ENCODE measurements at regions not wholly inside any gene's neighbourhood (a gene's known extent, or its start where the extent isn't known, plus 50 kb on each side); places are given as distances from the start of the nearest gene placed in this dataset.

DNA sequence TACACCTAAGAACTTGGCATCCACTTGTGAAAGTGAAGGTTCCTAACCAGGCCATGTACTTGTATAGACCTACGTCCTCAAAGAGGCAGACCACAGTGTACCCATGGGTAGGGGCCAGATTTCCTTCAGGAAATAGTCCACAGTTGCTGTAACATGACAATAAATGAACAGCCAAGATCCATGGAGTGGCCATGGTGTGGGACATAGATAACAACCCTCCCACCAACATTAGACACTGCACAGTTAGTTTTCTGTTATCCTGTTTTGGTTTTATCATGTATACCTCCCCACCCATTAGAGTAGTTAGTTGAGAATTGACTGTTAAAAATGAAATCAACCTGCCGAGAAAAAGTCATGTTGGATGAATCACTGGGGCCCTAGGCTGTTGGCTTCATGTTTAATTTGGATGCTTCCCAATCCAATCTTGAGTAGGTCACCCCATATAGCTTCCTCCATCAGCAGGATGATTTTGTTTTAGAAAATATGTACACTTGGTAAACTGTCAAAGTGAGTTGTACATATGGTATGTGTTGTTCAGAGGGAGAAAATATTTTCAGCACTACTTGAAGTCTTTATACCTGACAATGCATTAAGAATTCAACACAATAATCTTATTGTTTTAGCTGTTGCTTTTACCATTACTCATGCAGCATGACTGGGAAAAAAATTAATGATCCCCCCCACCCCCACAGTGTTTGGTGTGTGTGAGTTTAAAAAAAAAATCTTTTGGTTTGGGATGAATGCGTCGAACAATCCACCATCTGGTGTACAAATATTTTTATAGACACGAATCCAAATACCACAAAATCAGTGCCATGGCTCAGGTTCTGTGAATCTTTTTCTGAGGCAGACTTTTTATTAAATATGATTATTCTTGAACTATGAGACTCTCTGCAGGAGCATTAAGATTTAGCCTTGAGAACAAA is 88.3 kb upstream of the ARHGAP29 start:
- peak; percentile 23 to 96 (median 52) for DNase-seq

DNA sequence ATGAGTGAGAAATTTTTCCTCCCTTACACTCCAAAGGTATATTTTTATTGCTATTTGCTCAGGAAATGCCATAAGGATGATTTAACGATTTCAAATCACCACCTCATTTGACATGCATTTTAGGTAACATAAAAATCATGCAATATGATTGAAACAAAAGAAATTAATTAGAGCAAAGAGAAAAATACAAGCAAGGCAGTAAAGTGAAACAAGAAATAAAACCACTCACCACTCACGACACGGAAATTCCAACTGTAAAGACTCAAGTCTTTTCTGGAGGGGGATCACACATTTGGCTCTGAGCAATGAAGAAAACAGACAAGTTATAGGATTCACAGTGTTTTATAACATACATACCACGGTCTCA is 86.8 kb upstream of the ARHGAP29 start:
- DNase-seq, result peak in 1 of 3 donors; percentile 39

DNA sequence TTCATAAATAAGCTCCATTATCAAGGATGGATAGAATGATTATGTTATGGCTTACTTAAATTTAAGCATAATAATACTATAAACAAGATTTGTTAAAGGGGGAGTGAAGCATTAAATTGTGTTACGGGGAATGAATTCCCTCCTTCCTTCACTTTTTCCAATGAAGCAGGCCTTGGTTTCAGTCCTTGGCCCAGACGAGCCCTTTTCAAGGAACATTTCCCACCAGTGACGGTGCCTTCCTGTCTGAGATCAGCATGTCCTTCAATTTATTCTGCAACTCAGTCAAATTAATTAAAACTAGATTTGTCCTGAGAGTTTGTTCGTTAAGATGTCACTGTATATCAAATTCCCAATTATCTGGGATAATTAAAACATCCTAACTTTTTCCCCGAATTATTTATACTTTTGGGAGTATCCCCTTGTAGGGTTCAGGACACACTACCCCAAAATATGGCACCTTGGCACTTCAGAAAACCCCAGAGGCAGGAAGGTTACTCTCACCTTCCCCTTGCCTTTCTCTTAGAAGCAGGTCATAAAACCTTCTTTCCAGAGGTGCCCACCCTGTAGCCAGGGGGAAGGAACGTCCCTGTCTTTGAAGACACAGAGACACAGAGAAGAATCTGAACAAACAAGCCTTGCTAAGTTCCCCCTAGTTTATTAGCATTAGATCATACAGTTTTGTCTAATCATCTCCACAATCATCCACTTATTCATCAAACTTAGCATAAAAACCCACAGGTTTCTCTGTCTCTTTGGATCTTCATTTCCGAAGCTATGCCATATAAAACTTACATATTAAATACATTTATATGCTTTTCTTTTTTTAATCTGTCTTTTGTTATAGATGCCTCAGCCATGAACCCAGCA is 86.2 kb upstream of the ARHGAP29 start:
- no peak for DNase-seq

DNA sequence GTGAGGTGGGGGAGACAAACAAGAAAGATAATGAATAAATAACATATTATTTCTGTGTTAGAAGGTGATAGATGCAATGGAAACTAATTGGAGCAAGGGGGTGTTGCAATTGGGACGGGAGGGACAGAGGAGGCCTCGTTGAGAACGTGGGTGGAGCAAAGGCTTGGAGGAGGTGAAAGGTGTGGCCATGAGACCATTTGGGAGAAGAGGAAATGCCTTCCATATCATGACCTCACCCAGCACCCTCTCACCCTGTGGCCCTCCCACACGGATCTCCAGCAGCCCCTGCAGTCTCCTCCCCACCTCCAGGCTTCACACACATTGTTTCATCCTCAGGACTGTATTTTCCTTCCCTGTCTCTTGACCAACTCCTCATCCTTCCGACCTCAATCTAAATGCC is 85.3 kb upstream of the ARHGAP29 start:
- no peak for DNase-seq

DNA sequence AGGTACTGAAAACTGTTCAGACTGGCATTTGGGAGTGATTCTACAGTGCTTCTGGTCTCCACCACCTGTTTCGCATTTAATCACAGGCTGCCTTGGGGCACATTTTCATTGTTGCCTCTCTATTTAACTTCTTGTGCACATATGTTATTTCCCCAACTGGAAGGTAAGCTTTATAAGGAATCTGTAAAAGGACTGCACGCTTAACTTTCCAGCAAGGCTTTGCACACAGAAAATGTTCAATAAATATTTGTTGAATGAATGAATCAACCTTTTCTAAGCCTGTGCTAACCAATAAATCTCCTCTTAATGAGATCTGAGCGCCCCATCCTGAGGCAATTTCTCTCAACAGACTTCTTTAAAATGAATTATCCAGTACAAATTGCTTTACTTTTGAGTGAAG is 84.3 kb upstream of the ARHGAP29 start:
- DNase-seq, result no peak

DNA sequence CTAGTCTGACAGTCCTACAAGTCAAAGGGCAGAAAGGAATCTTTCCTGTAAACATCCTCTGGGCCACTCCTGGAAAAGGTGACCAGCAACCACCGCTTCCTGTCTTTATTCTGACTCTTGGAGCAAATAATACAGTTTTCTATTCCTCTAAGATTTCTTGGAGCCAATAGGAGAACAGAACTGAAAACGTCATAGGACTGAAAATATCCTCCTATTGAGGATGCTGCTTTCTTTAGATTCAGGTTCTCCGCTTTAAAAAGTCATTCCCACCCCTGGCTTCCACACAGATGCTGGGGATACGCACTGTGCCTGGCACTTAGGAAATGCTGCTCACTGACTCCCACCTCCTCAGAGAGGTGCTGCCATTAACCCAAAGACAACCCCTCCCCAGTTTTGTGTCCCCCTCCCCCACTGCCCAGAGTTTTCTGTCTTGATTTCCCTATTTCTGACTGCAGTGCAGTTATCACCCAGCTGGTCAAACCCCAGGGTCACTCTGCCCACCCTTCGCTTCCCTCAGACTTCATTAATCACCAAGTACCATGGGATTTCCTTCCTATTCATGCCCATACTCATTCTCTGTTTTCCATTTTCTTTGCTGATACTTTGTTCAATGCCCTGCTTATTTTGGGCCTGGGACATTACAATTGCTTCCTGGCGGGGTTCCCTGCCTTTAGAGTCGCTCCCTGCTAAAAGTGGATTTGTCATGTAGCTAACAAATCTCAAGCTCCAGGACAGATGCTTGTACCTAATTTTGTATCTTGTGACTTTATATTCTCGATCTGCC is 82.1 kb upstream of the ARHGAP29 start:
- DNase-seq, result no peak

DNA sequence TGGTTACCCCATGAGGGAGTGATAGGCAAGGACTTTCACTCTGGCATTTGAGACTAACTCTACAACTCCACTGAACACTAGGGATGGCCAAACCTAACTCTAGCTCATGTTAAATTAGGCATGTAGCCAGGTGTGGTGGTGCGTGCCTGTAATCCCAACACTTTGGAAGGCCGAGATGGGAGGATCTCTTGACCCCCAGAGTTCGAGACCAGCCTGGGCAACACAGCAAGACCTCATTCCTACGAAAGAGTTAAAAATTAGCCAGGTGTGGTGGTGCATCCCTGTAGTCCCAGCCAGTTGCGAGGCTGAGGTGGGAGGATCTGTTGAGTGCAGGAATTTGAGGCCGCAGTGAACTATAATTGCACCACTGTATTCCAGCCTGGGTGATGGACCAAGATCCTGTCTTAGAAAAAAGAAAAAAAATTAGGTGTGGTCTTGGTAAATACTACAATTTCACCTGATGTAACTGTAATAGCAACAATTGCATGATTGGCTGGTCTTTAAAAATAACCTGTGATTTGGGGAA is 81.2 kb upstream of the ARHGAP29 start:
- no peak for DNase-seq

DNA sequence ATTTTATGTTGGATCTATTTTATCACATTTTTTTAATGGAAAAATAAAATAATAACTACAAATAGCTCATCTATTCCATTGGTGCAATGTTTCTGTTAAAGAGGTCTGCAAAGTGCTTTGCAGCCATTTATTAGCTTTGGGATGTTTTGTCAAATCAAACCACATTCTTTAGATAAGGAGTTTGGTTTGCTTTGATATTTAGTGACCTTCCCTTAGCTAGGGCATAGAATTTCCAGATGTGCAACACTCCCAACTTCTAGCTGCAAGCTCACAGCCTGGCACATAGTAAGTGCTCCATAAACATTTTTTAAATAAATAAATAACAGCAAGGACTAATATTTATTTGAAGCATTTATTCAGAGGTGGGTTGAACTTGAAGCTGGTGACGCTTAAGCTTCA is 80.4 kb upstream of the ARHGAP29 start:
- DNase-seq, result no peak

DNA sequence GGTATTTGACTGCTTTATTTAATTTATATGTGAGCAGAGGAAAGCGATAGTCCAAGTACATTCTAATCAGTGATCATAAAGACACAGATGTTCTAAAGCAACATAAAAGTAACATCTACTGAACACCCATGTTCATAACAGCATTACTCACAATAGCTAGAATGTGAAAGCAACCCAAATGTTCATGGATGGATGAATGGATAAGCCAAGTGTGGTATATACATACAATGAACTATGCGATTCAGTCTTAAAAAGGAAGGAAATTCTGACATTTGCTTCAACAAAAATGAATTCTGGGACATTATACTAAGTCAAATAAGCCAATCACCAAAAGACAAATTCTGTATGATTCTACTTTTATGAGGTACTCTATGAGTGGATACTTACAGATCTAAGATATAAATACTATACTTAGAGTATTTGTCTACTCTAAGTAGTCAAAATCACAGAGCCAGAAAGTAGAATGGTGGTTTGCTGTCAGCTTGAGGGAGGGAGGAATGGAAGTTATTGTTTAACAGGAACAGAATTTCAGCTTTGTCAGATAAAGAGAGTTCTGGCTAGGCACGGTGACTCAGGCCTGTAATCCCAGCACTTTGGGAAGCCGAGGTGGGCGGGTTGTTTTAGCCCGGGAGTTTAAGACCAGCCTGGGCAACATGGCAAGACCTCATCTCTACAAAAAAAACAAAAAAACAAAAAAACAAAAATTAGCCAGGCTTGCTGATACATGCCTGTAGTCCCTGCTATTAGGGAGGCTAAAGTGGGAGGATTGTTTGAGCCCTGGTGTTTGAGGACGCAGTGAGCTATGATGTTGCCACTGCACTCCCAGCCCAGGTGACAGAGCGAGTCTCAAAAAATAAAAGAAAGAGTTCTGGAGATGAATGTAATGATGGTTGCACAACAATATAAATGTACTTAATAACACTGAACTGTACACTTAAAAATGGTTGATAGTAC is 79.7 kb upstream of the ARHGAP29 start:
- DNase-seq, result no peak

DNA sequence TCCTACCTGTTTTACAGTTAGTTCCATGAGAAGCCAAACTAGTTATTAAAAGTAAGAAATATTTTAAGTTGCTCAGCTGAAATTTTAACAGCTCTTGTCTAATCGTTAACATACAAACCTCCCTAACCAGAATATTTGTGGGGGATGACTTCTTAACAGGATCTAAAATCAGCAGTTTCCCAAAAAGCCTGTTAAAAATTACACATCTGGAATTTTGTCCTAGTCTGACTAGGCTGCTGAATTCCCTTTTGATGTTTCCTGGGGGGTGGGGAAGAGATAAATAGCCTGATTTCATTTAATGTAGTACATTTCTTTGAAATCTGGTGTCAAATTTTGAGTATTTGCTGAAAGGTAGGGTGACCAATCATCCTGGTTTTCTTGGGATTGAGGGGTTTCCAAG is 78.8 kb upstream of the ARHGAP29 start:
- no peak for DNase-seq

DNA sequence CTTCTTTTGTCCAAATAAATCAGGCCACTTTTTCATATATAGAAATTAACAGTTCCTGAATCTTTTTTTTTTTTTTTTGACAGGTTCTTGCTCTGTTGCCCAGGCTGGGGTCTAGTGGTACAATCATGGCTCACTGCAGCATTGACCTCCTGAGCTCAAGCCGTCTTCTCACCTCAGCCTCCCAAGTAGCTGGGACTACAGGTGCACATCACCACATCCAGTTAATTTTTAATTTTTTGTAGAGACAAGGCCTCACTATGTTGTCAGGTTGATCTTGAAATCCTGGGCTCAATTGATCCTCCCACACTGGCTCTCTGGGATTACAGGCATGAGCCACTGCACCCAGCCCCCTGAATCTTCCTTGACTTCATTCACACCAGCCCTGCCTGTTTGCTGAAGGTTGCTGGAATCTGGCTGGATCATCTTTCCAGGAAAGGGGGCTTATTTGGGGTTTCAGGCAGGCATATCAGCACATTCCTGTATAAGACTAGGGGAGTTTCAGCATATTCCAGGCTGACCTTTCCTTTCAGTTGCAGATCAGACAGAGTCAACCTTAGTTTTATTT is 78.2 kb upstream of the ARHGAP29 start:
- DNase-seq, result no peak

DNA sequence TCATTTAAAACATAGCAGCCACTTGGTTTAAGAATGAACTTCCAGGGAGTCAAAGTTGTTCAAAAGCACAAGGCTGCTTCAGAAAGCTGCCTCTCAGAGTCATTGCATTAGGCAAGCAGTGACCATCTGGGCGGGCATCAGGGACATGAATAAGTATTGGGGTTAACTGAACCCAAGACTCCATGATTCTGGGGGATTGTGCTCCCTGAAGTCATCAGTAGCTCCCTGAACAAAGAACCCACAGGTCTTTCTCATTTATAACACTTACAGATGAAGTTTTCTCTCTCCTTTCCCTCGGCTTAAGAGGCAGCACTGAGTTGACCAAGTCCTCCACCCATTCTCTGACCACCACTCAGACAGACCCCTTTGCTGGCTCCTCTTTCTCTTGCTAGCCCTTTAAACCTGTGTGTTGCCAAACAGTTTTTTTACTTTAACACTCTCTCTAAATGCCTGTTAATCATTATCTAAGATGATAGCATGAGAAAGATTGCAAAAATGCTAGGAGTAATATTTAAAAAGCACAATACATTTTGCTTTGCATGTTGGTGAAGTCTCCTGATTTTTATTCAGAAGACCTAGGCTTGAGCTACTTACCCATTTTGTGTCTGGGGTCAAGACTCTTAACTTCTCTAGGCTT is 77.0 kb upstream of the ARHGAP29 start:
- DNase-seq, result no peak

DNA sequence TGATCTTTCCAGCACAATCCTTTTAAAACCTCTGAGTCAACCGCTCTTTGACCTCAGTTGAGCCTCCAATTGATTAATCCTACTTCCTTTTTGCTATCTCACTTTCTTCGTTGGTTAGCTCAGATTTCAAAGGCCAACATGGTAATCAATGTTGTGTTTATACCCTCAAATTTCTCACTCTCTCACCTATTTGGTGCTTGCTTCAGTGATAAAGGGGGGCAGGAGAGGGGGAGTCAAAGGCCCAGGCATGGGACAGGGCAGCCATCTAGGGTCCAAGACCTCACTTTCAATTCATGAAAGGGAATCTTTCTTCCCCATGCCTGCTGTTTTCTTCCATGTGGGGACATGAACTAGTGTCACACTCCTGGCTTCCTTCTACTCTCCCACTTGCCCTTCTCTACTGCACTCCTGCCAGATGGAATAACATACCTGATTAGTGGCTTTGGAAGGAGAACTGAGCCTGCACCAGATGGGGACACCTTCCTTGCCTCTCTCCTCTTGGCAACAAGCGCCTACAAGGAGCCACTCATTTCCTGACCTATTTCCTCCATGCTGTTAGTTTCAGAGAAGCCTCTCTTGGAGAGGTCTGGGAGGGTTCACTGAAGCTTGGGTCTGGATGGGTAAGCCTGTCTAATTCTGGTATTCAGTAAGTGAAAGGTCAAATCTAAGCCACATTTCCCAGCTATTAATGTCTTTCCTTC is 73.3 kb upstream of the ARHGAP29 start:
- DNase-seq, result no peak

DNA sequence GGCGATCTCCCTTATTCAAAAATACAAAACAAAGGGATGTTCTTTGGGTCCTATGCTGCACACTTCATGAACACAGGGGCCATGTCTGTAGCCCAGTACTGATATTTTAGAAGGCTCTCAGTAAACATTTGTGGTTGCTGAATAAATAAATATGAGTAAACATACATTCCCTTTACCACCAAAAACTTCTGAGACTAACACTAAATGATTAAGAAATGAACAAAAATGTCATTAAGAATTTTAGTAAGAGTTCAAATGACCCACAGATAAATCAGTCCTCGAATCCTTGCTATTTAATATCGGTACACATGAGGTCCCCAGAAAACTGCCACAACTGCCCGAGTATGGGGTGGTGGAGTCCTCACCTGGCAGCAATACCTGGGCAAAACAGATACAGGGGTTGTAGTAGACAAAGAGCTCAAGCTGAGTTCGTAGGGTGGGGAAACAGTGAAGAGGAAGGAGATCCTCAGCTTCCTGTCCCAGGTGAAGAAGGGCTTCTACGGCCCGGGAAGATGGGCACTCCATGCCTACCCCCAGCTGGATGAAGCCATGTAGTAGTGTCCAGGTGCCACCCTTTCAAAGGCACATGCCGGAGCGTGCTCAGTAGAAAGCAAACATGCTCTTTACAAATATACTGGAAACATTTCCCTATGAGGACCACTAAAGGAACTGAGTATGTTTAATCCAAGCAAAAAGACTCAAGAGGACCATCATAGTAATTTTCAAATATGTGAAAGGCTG is 72.6 kb upstream of the ARHGAP29 start:
- DNase-seq, result no peak

DNA sequence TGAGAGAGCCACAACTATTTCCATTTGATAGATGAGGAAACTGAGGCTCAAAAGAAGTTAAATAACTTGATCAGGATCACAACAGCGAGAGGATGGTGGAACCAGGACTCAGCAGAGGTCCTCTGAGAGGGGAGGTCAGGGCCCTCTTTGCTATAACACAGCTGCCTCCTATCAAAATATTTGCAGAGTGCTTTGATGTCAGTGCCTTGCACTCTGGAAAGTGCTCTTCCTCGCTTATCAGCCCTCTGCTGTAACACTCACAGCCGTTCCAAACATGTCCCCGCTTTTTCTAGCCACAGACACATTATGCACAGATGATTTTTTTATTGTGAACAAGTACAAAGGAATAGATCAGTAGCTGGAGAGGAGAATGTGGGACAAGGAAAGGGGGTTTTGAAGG is 71.8 kb upstream of the ARHGAP29 start:
- no peak for DNase-seq

DNA sequence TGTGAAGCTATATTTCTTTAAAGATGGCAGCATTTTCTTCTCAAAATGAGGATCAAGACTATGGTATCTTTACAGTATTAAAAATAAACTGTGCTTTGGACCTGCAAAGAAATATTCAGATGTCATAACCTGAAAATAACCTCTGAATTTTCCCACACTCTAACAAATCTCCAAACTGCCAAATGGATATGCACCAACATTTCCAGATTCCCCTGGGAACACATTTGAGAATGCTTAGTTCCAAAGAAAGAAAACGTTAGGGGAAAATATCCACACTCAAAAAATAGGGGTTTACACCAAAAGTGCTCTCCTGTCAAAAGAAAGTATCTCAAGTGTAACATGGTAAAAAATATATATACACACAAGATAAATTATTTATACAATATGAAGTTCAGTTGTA is 69.1 kb upstream of the ARHGAP29 start:
- no peak for DNase-seq

DNA sequence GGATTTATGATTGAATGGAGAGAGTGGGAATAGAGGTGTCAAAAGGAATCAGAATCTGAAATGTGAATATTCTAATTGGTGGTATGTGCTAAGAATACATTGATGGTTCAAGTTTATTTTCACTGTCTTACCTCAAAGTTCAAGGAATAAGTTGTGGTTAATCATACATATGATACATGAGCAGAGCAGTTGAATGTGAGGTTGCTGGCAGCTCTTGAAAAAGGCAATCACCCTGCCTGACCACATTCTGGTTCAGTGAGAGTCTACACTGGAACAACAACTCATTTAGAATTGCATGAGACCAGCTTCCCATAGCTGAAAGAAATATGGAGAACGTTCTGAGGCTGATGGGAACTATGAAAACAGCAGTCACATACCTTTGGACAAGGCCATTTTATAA is 68.3 kb upstream of the ARHGAP29 start:
- no peak for DNase-seq

DNA sequence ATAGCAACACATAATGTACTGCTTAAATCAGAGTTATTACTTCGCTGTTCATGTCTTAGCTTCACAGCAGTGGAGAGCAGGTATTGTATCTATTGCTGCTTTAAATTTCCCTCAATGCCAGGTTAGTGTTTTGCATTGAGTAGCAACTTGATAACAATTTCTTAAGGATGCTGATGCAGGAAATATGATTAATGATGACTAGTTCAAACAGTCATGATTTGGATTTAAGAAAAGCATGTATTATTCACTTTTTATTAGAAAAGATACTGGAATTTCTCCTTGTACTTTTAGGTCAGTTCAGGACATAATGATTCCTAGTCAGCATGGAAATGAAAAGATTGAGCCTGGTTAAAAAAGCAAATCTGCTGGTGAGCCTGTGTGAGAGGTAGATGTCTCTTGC is 67.2 kb upstream of the ARHGAP29 start:
- no peak for DNase-seq

DNA sequence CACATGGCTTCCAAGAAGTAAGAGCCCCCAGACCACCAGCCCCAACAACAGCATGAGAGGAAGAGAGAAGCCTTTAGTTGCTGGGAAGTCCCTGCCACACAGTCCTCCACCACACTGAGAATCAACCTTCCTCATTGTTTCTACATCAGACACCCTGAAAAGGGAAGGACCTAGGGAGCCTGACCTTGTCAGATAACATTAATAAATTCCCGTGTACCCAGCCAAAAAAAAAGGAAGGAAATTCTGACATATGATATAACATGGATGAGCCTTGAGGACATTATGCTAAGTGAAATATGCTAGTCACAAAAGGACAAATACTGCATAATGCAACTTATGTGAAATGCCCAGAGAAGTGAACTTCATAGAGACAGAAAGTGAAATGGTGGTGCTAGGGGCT is 65.6 kb upstream of the ARHGAP29 start:
- DNase-seq, result no peak

All from muscle of back (tissue), 3 donors.